ENCODE measurements at regions not wholly inside any gene's neighbourhood (a gene's known extent, or its start where the extent isn't known, plus 50 kb on each side); places are given as distances from the start of the nearest gene placed in this dataset.
A peak's percentile ranks its signal among the peaks of the same experiment; 100 is the strongest.

- peak; percentile 5 to 26 for DNase-seq
Measured at GRCh38 chr17:413016-413350, 60.4 kb upstream of the RPH3AL start.

DNA sequence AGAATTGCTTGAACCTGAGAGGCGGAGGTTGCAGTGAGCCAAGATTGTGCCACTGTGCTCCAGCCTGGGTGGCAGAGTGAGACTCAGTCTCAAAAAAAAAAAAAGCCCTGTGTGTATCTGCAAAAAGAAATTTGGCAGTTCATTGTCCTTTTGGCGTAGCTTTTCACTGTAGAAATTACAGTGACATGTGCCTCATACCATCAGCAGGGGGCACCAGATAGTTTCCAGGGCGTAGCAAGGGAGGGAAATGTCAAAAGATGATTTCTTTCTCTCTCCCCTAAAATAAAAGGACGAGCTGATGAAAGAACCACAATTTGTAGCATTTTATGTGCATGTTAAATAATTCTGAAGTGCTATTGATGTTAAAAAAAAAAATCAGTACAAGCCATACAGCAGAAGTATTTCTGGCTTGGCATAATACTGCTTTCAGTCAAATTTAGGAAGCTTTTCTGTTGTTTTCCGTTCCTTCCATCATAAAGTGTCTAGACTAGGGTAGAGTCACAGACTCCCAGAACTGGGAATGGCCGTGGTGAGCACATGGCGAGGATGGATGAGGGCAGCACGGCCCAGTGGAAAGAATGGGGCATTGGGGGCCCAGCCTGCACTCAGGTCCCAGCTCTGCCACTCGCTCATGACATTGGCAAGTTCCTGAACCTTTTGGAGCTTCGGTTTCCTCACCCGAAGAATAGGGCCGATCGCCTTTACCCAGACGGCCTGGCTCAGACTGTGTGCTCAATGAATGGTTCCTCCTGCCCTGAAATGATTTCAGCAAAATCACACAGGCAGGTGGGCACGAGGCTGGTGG is 59.8 kb upstream of the RPH3AL start:
- peak; percentile 67 to 76 for DNase-seq

- DNase-seq: no peak
Measured at GRCh38 chr17:411421-412120, 59.0 kb upstream of the RPH3AL start.

- DNase-seq: no peak
Measured at GRCh38 chr17:410543-411401, 58.2 kb upstream of the RPH3AL start.

- DNase-seq: peak; percentile 100
Measured at GRCh38 chr17:409848-410542, 57.4 kb upstream of the RPH3AL start.

GRCh38 chr17:409308-409847 is 56.8 kb upstream of the RPH3AL start:
- no peak for DNase-seq

- DNase-seq: no peak
Measured at GRCh38 chr17:404703-405102, 52.1 kb upstream of the RPH3AL start.
